ENCODE measurements at regions not wholly inside any gene's neighbourhood (a gene's known extent, or its start where the extent isn't known, plus 50 kb on each side); places are given as distances from the start of the nearest gene placed in this dataset.

- Histone ChIP-seq H3K9me3 (no peaks in the 10 kb centered on the region), H3K4me3 (peak overlapping the region; percentile 36 to 52), H3K27ac (peak overlapping the region in 1 of 2 donors; percentile 44), H3K36me3 (no peaks in the 10 kb centered on the region), H3K27me3 (peaks cover 0 to 4% of the 10 kb centered on the region in 2 donors), H3K4me1 (peaks cover 0 to 12% (median 9%) of the 10 kb centered on the region in 4 donors)
- DNase-seq = no peak
- intact Hi-C loops (cut with DNase I; ENCODE audit: low total_unique reads) = no loop called here
- TF ChIP-seq CTCF (IDR thresholded peaks at IDR 0.05) = no peak
Observed at GRCh38 chr2:120576509-120577474, 158.9 kb upstream of the GLI2 start.

DNA sequence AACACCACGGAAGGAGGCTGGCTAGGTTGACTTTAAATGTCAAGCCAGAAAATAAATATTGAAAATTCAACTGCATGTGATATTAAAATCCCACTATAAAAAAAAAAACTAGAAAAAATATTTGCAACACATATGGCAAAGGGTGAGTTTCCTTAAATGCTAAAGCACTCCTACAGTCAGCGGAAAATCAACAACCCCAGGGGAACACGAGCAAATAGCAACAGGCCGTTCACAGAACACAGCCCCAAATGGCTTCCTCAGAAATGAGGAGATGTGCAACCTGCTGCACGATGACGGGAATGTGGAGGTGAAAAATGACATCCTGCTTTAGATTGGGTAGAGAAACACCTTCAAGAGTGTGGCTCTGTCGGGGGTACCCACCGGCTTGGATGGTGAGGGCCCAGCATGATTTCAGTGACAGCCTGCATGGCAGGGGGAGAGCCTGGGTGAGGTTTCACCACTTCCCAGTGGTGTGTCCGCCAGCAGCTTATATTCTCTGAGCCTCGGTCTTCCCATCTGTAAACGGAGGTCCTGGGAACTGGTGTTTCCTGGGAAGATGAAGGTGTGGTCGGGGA lies 157.9 kb upstream of the GLI2 start:
- H3K27me3 ChIP-seq = peaks cover 0 to 4% of the 10 kb centered on the region in 2 donors
- no peak for TF ChIP-seq CTCF (IDR thresholded peaks at IDR 0.05)
- intact Hi-C loops (cut with DNase I; ENCODE audit: low total_unique reads) = no loop called here
- H3K9me3 ChIP-seq = no peaks in the 10 kb centered on the region
- peaks cover 0 to 12% (median 9%) of the 10 kb centered on the region in 4 donors for H3K4me1 ChIP-seq
- no peak for DNase-seq
- H3K27ac ChIP-seq = no peak overlapping the region
- no peaks in the 10 kb centered on the region for H3K36me3 ChIP-seq
- no peak overlapping the region for H3K4me3 ChIP-seq

DNA sequence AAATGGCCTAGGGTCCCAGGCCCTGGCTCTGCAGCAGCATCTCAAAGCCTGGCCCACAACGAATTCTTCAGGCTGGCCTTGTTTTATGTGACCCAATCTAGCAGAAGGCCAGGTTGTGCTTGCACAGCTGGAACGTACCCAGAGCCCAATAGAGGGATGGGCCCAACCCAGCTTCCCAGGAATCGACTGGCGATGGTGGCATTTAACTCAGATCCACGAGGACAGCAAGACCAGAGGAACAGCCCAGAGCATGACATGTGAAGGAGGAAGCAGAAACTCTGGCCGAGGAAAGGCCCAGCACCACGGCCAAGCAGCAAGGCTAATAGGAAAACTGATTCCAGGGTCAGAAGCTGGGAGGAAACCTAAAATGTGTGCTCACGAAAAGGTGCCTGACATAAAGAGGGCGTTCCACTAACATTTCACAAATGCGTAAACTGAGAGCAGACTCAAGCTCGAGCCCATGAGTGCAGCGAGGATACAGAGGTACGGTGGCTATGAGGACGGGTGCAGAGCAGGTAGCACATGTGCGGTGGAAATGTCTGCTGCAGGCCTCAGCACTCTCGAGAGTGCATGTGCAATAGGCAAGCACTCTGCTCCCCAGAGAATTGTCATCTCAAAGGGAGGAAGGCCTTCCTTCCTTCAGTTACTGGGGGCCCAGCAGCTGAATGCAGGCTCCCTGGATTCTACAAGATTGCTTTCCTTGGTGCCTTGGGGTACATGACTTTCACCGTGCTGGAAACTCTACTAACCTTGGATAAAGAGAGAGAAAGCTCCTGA lies 156.9 kb upstream of the GLI2 start:
- no peak for DNase-seq
- TF ChIP-seq CTCF (IDR thresholded peaks at IDR 0.05) = no peak
- Histone ChIP-seq H3K27me3 (peaks cover 0 to 4% of the 10 kb centered on the region in 2 donors), H3K4me3 (no peak overlapping the region), H3K36me3 (no peaks in the 10 kb centered on the region), H3K27ac (no peak overlapping the region), H3K4me1 (peaks cover 0 to 12% (median 9%) of the 10 kb centered on the region in 4 donors), H3K9me3 (no peaks in the 10 kb centered on the region)
- intact Hi-C loops (cut with DNase I; ENCODE audit: low total_unique reads) = no loop called here

GRCh38 chr2:120579916-120580685 lies 155.6 kb upstream of the GLI2 start:
- Histone ChIP-seq H3K36me3 (no peaks in the 10 kb centered on the region), H3K27ac (no peak overlapping the region), H3K4me1 (peaks cover 0 to 12% (median 9%) of the 10 kb centered on the region in 4 donors), H3K27me3 (peaks cover 0 to 4% of the 10 kb centered on the region in 2 donors), H3K9me3 (no peaks in the 10 kb centered on the region), H3K4me3 (no peak overlapping the region)
- no peak for TF ChIP-seq CTCF (IDR thresholded peaks at IDR 0.05)
- no peak for DNase-seq
- intact Hi-C loops (cut with DNase I; ENCODE audit: low total_unique reads) = no loop called here

- Histone ChIP-seq H3K36me3 (no peaks in the 10 kb centered on the region), H3K27me3 (peaks cover 0 to 8% of the 10 kb centered on the region in 2 donors), H3K27ac (no peak overlapping the region), H3K4me1 (peaks cover 0 to 12% (median 9%) of the 10 kb centered on the region in 4 donors), H3K4me3 (no peak overlapping the region), H3K9me3 (no peaks in the 10 kb centered on the region)
- intact Hi-C loops (cut with DNase I; ENCODE audit: low total_unique reads) = no loop called here
- no peak for TF ChIP-seq CTCF (IDR thresholded peaks at IDR 0.05)
- DNase-seq = no peak
Observed at GRCh38 chr2:120580709-120581108, 155.0 kb upstream of the GLI2 start.

All from tibial artery (tissue), 4 donors.